ENCODE measurements at regions not wholly inside any gene's neighbourhood (a gene's known extent, or its start where the extent isn't known, plus 50 kb on each side); places are given as distances from the start of the nearest gene placed in this dataset.

GRCh38 chr12:75704208-75704607 lies 192.8 kb upstream of the KRR1 start:
- no peak for TF ChIP-seq CTCF (IDR thresholded peaks at IDR 0.05)
- no peak for TF ChIP-seq POLR2A (IDR thresholded peaks at IDR 0.05)

Data from body of pancreas (tissue), 4 donors.